Panc1 (cell line): ENCODE measurements at regions not wholly inside any gene's neighbourhood (a gene's known extent, or its start where the extent isn't known, plus 50 kb on each side); places are given as distances from the start of the nearest gene placed in this dataset.

ENCODE experiments used
- ATAC-seq: fragments of 200-7000 bp; cut with Tn5 transposase; 2 replicates; pipeline ENCODE4 v1.9.1; 2020; ENCODE audit warnings: mild to moderate bottlenecking, moderate library complexity
- BruUV-seq: library from RNA; stranded (reverse); fragments of 400-500 nt; replicated peaks from 2 replicates; lab custom pipeline; 2021; lab: Mats Ljungman, UMichigan
- CTCF ChIA-PET: fragments of 300-600 bp; sonication (Branson Sonifier 250); formaldehyde crosslinking; loops from one replicate; lab custom pipeline; 2022; ENCODE audit warnings: antibody characterized with exemption; lab: Charles Lee
- POLR2A ChIA-PET: fragments of 300-600 bp; sonication (Branson Sonifier 250); formaldehyde crosslinking; loops from one replicate; lab custom pipeline; 2022; ENCODE audit warnings: antibody characterized with exemption; lab: Charles Lee
- DNase-seq: peaks from one replicate; pipeline ENCODE4 v3.0.0-alpha.2; 2010; ENCODE audit warnings: low read depth, low spot score
- H3K27ac ChIP-seq: 2 replicates; pipeline ENCODE4 v1.5.1; 2011; ENCODE audit warnings: mild to moderate bottlenecking, low read length, inconsistent platforms
- H3K27me3 ChIP-seq: fragments of 200-500 bp; sonication (Bioruptor generic); 2 replicates; pipeline ENCODE4 v1.6.0; 2014; ENCODE audit warnings: low read length, inconsistent platforms; ENCODE audit not compliant: control insufficient read depth, insufficient read depth
- H3K36me3 ChIP-seq: fragments of 200-500 bp; sonication (Bioruptor generic); 2 replicates; pipeline ENCODE4 v1.5.1; 2014; ENCODE audit warnings: inconsistent platforms, mild to moderate bottlenecking, low read length, moderate library complexity; ENCODE audit not compliant: control insufficient read depth, insufficient read depth
- H3K4me1 ChIP-seq: 2 replicates; pipeline ENCODE4 v1.5.1; 2011; ENCODE audit warnings: inconsistent platforms, mild to moderate bottlenecking, low read length, moderate library complexity; ENCODE audit not compliant: control insufficient read depth, insufficient read depth
- H3K4me3 ChIP-seq, 2 experiments: 2 replicates each; pipeline ENCODE4 v1.5.1; 2011 to 2012; ENCODE audit warnings: low read depth in 2 of 2, low read length in 2 of 2, mild to moderate bottlenecking in 2 of 2, inconsistent platforms in 1 of 2, moderate library complexity in 1 of 2
- H3K9me3 ChIP-seq: fragments of 200-500 bp; sonication (Bioruptor generic); 2 replicates; pipeline ENCODE4 v1.5.1; 2014; ENCODE audit warnings: low read depth, mild to moderate bottlenecking, inconsistent platforms, low read length, moderate library complexity; ENCODE audit not compliant: control insufficient read depth, insufficient read depth
- POLR2AphosphoS5 ChIP-seq: IDR thresholded peaks from 2 replicates; pipeline ENCODE4 v1.6.1; 2012; ENCODE audit warnings: mild to moderate bottlenecking, low read depth, low read length, moderate library complexity
- SIN3A ChIP-seq: IDR thresholded peaks from 2 replicates; pipeline ENCODE4 v1.6.1; 2012; ENCODE audit warnings: low read depth, mild to moderate bottlenecking, low read length, moderate library complexity, borderline replicate concordance; ENCODE audit not compliant: insufficient read depth
- TCF7L2 ChIP-seq: IDR thresholded peaks from 2 replicates; pipeline ENCODE4 v1.6.1; 2011; ENCODE audit warnings: mild to moderate bottlenecking, low read depth, low read length, inconsistent platforms
- in situ Hi-C: cut with HindIII; loops from 2 replicates; pipeline ENCODE4 v1.10.0; 2016; ENCODE audit warnings: low sequenced_read_pairs, low pct_unique_long_range_greater_than_20kb
- intact Hi-C: fragments of 100-400 bp; cut with micrococcal nuclease; formaldehyde crosslinking; loops from one replicate; pipeline ENCODE4 v1.10.0; 2022; ENCODE audit not compliant: unreplicated experiment
- TF ChIP-seq, protein P1 (sequence below): fragments of 450-650 bp; IDR thresholded peaks from 2 replicates; pipeline ENCODE4 v1.5.1; 2017; ENCODE audit warnings: mild to moderate bottlenecking
- TF ChIP-seq, protein P2 (sequence below), 2 experiments: IDR thresholded peaks; 2 replicates each; pipeline ENCODE4 v1.6.1; 2011 to 2012; ENCODE audit warnings: low read depth in 2 of 2, control low read depth in 1 of 2, low read length in 1 of 2, mild to moderate bottlenecking in 1 of 2, moderate library complexity in 1 of 2; ENCODE audit not compliant: insufficient read depth in 1 of 2

DNA sequence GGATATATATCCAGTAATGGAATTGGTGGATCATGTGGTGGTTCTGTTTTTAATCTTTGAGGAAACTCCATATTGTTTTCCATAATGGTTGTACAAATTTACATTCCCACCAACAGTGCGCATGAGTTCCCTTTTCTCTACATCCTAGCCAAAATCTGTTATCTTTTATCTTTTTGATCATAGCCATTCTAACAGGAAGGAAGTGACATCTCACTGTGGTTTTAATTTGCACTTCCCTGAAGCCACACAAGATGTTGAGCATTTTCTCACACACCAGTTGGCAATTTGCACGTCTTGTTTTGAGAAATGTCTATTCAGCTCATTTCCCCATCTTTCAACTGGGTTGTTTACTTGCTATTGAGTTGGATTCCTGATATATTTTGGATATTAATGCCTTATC lies 194.9 kb downstream of the CBLL2 start:
- CTCF ChIA-PET: no interaction called here

DNA sequence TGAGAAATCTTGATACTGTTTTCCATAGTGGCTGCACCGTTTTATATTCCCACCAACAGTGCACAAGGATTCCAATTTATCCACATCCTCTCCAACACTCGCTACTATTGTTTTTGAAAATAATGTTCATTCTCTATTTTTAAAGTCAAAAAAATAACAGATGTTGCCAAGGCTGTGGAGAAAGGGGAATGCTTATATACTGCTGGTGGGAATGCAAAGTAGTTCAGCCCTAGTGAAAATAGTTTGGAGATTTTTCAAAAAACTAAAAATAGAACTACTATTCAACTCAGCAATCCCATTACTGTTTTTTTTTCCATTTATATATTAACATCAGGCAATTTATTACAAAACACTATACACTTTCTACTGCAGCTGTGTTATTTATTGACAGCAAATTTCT lies 208.7 kb downstream of the CBLL2 start:
- CTCF ChIA-PET: no interaction called here
- in situ Hi-C loops: no loop called here
- intact Hi-C loops: no loop called here

More for the DNA sequence above, 194.9 kb downstream of the CBLL2 start:
- in situ Hi-C loops (no loop called here), intact Hi-C loops (no loop called here)
- POLR2A ChIA-PET: no interaction called here
- Histone ChIP-seq H3K4me1 (no peaks in the 10 kb centered on the region), H3K36me3 (no peaks in the 10 kb centered on the region), H3K4me3 (no peak overlapping the region), H3K9me3 (no peaks in the 10 kb centered on the region), H3K27ac (no peak overlapping the region), H3K27me3 (no peaks in the 10 kb centered on the region)
- DNase-seq: no peak
- no TSS peak for BruUV-seq
- no peak for TF ChIP-seq POLR2AphosphoS5
- TF ChIP-seq, protein P1, sequence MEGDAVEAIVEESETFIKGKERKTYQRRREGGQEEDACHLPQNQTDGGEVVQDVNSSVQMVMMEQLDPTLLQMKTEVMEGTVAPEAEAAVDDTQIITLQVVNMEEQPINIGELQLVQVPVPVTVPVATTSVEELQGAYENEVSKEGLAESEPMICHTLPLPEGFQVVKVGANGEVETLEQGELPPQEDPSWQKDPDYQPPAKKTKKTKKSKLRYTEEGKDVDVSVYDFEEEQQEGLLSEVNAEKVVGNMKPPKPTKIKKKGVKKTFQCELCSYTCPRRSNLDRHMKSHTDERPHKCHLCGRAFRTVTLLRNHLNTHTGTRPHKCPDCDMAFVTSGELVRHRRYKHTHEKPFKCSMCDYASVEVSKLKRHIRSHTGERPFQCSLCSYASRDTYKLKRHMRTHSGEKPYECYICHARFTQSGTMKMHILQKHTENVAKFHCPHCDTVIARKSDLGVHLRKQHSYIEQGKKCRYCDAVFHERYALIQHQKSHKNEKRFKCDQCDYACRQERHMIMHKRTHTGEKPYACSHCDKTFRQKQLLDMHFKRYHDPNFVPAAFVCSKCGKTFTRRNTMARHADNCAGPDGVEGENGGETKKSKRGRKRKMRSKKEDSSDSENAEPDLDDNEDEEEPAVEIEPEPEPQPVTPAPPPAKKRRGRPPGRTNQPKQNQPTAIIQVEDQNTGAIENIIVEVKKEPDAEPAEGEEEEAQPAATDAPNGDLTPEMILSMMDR: no peak
- no peak for TF ChIP-seq SIN3A
- TF ChIP-seq, protein P2, sequence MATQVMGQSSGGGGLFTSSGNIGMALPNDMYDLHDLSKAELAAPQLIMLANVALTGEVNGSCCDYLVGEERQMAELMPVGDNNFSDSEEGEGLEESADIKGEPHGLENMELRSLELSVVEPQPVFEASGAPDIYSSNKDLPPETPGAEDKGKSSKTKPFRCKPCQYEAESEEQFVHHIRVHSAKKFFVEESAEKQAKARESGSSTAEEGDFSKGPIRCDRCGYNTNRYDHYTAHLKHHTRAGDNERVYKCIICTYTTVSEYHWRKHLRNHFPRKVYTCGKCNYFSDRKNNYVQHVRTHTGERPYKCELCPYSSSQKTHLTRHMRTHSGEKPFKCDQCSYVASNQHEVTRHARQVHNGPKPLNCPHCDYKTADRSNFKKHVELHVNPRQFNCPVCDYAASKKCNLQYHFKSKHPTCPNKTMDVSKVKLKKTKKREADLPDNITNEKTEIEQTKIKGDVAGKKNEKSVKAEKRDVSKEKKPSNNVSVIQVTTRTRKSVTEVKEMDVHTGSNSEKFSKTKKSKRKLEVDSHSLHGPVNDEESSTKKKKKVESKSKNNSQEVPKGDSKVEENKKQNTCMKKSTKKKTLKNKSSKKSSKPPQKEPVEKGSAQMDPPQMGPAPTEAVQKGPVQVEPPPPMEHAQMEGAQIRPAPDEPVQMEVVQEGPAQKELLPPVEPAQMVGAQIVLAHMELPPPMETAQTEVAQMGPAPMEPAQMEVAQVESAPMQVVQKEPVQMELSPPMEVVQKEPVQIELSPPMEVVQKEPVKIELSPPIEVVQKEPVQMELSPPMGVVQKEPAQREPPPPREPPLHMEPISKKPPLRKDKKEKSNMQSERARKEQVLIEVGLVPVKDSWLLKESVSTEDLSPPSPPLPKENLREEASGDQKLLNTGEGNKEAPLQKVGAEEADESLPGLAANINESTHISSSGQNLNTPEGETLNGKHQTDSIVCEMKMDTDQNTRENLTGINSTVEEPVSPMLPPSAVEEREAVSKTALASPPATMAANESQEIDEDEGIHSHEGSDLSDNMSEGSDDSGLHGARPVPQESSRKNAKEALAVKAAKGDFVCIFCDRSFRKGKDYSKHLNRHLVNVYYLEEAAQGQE (IDR thresholded peaks at IDR 0.05; ENCODE audit: insufficient read depth in 1 of 2, low read depth in 2 of 2, low read length in 1 of 2): no peak
- TF ChIP-seq TCF7L2: no peak
- ATAC-seq: no peak

More for the DNA sequence above, 208.7 kb downstream of the CBLL2 start:
- Histone ChIP-seq H3K4me1 (no peaks in the 10 kb centered on the region), H3K27ac (no peak overlapping the region), H3K27me3 (no peaks in the 10 kb centered on the region), H3K36me3 (no peaks in the 10 kb centered on the region), H3K9me3 (no peaks in the 10 kb centered on the region), H3K4me3 (no peak overlapping the region)
- no TSS peak for BruUV-seq
- DNase-seq (no peak), ATAC-seq (no peak)
- POLR2A ChIA-PET: no interaction called here
- no peak for TF ChIP-seq SIN3A
- TF ChIP-seq, protein P2 (IDR thresholded peaks at IDR 0.05; ENCODE audit: insufficient read depth in 1 of 2, low read depth in 2 of 2, low read length in 1 of 2): no peak
- no peak for TF ChIP-seq POLR2AphosphoS5
- TF ChIP-seq, protein P1: no peak
- TF ChIP-seq TCF7L2: no peak
